ENCODE measurements at regions not wholly inside any gene's neighbourhood (a gene's known extent, or its start where the extent isn't known, plus 50 kb on each side); places are given as distances from the start of the nearest gene placed in this dataset.
"Not testable (repeated sequence)": the region's sequence is repeated elsewhere in the genome, so short reads cannot be mapped to it uniquely, and the experiment has no call there.

GRCh38 chr5:17018871-17019270, 82.8 kb upstream of the MYO10 start:
- Histone ChIP-seq H3K4me1 (replicated peaks in 1 of 2) (no peaks in the 10 kb centered on the region), H3K27ac (no peak overlapping the region), H3K4me3 (no peak overlapping the region)
- in situ Hi-C loops (cut with MboI; ENCODE audit: low pct_unique_long_range_greater_than_20kb in 2 of 9, low sequenced_read_pairs in 9 of 9, unreplicated experiment in 9 of 9), result no loop called here
- 75 to 100% (median 85%) methylated on average over 1 of the region's 1 CpG; no CpG with 5 or more reads in 4 of the 10 experiments for WGBS, 10 experiments
- no peak for ATAC-seq (replicated peaks in 6 of 8)

- in situ Hi-C loops (cut with MboI; ENCODE audit: low pct_unique_long_range_greater_than_20kb in 2 of 9, low sequenced_read_pairs in 9 of 9, unreplicated experiment in 9 of 9), result no loop called here
- H3K4me1 ChIP-seq (replicated peaks in 1 of 2), result no peaks in the 10 kb centered on the region
- H3K4me3 ChIP-seq, result no peak overlapping the region
- 0 to 100% (median 74%) methylated on average over 2 to 6 of the region's 6 CpGs; no CpG with 5 or more reads in 3 of the 10 experiments for WGBS, 10 experiments
- no peak for ATAC-seq (replicated peaks in 6 of 8)
- H3K27ac ChIP-seq, result no peak overlapping the region
Observed at GRCh38 chr5:17019324-17019723, 83.2 kb upstream of the MYO10 start.

- peaks cover 0 to 3% of the 10 kb centered on the region in 2 donors for H3K4me1 ChIP-seq (replicated peaks in 1 of 2)
- H3K4me3 ChIP-seq, result no peak overlapping the region
- no peak overlapping the region for H3K27ac ChIP-seq
- in situ Hi-C loops (cut with MboI; ENCODE audit: low pct_unique_long_range_greater_than_20kb in 2 of 9, low sequenced_read_pairs in 9 of 9, unreplicated experiment in 9 of 9), result no loop called here
- ATAC-seq (replicated peaks in 6 of 8), result no peak
- 17 to 93% (median 80%) methylated on average over 1 to 8 of the region's 8 CpGs for WGBS, 10 experiments
Observed at GRCh38 chr5:17020678-17021601, 84.9 kb upstream of the MYO10 start.

- peaks cover 0 to 3% of the 10 kb centered on the region in 2 donors for H3K4me1 ChIP-seq (replicated peaks in 1 of 2)
- no peak overlapping the region for H3K4me3 ChIP-seq
- in situ Hi-C loops (cut with MboI; ENCODE audit: low pct_unique_long_range_greater_than_20kb in 2 of 9, low sequenced_read_pairs in 9 of 9, unreplicated experiment in 9 of 9), result no loop called here
- ATAC-seq (replicated peaks in 6 of 8), result peak in 1 of 8 experiments; percentile 38
- H3K27ac ChIP-seq, result no peak overlapping the region
Observed at GRCh38 chr5:17021602-17021932, 85.5 kb upstream of the MYO10 start.

- in situ Hi-C loops (cut with MboI; ENCODE audit: low pct_unique_long_range_greater_than_20kb in 2 of 9, low sequenced_read_pairs in 9 of 9, unreplicated experiment in 9 of 9), result no loop called here
- Histone ChIP-seq H3K4me3 (no peak overlapping the region), H3K27ac (no peak overlapping the region), H3K4me1 (replicated peaks in 1 of 2) (peaks cover 0 to 3% of the 10 kb centered on the region in 2 donors)
- ATAC-seq (replicated peaks in 6 of 8), result no peak
- 94 to 100% (median 100%) methylated on average over 1 to 2 of the region's 2 CpGs; no CpG with 5 or more reads in 5 of the 10 experiments for WGBS, 10 experiments
Observed at GRCh38 chr5:17022296-17022695, 86.2 kb upstream of the MYO10 start.

GRCh38 chr5:17024686-17025180, 88.6 kb upstream of the MYO10 start:
- WGBS, 10 experiments, result 20 to 100% (median 77%) methylated on average over 1 to 6 of the region's 6 CpGs
- H3K27ac ChIP-seq, result peak overlapping the region in 1 of 2 donors; percentile 50
- H3K4me1 ChIP-seq (replicated peaks in 1 of 2), result peaks cover 0 to 3% of the 10 kb centered on the region in 2 donors
- ATAC-seq (replicated peaks in 6 of 8), result peak in 7 of 8 experiments; percentile 65 to 96 (median 75)
- in situ Hi-C loops (cut with MboI; ENCODE audit: low pct_unique_long_range_greater_than_20kb in 2 of 9, low sequenced_read_pairs in 9 of 9, unreplicated experiment in 9 of 9), result no loop called here
- no peak overlapping the region for H3K4me3 ChIP-seq

- H3K4me1 ChIP-seq (replicated peaks in 1 of 2); in situ Hi-C loops (cut with MboI; ENCODE audit: low pct_unique_long_range_greater_than_20kb in 2 of 9, low sequenced_read_pairs in 9 of 9, unreplicated experiment in 9 of 9); ATAC-seq (replicated peaks in 6 of 8); H3K27ac ChIP-seq; H3K4me3 ChIP-seq: not testable (repeated sequence)
- 83 to 100% (median 96%) methylated on average over 1 to 11 of the region's 24 CpGs; no CpG with 5 or more reads in 1 of the 10 experiments for WGBS, 10 experiments
Observed at GRCh38 chr5:17031659-17032277, 95.7 kb upstream of the MYO10 start.

GRCh38 chr5:17032314-17032985, 96.4 kb upstream of the MYO10 start:
- H3K4me1 ChIP-seq (replicated peaks in 1 of 2); in situ Hi-C loops (cut with MboI; ENCODE audit: low pct_unique_long_range_greater_than_20kb in 2 of 9, low sequenced_read_pairs in 9 of 9, unreplicated experiment in 9 of 9); ATAC-seq (replicated peaks in 6 of 8); H3K27ac ChIP-seq; H3K4me3 ChIP-seq: not testable (repeated sequence)
- WGBS, 10 experiments, result 100% methylated on average over 2 to 4 of the region's 43 CpGs; no CpG with 5 or more reads in 7 of the 10 experiments

- H3K27ac ChIP-seq; H3K4me3 ChIP-seq; ATAC-seq (replicated peaks in 6 of 8); in situ Hi-C loops (cut with MboI; ENCODE audit: low pct_unique_long_range_greater_than_20kb in 2 of 9, low sequenced_read_pairs in 9 of 9, unreplicated experiment in 9 of 9); H3K4me1 ChIP-seq (replicated peaks in 1 of 2): not testable (repeated sequence)
- WGBS, 10 experiments, result 67 to 100% (median 100%) methylated on average over 1 to 2 of the region's 2 CpGs; no CpG with 5 or more reads in 1 of the 10 experiments
Observed at GRCh38 chr5:17034992-17035391, 98.9 kb upstream of the MYO10 start.

- peaks cover 8% of the 10 kb centered on the region in 2 donors for H3K4me1 ChIP-seq (replicated peaks in 1 of 2)
- WGBS, 10 experiments, result 10 to 100% (median 67%) methylated on average over 1 to 3 of the region's 3 CpGs
- ATAC-seq (replicated peaks in 6 of 8), result no peak
- in situ Hi-C loops (cut with MboI; ENCODE audit: low pct_unique_long_range_greater_than_20kb in 2 of 9, low sequenced_read_pairs in 9 of 9, unreplicated experiment in 9 of 9), result no loop called here
- no peak overlapping the region for H3K27ac ChIP-seq
- no peak overlapping the region for H3K4me3 ChIP-seq
Observed at GRCh38 chr5:17037751-17038150, 101.7 kb upstream of the MYO10 start.

GRCh38 chr5:17039170-17039569, 103.1 kb upstream of the MYO10 start:
- 0 to 100% (median 90%) methylated on average over 1 to 2 of the region's 2 CpGs; no CpG with 5 or more reads in 3 of the 10 experiments for WGBS, 10 experiments
- ATAC-seq (replicated peaks in 6 of 8), result no peak
- Histone ChIP-seq H3K4me1 (replicated peaks in 1 of 2) (peaks cover 8% of the 10 kb centered on the region in 2 donors), H3K4me3 (no peak overlapping the region), H3K27ac (no peak overlapping the region)
- in situ Hi-C loops (cut with MboI; ENCODE audit: low pct_unique_long_range_greater_than_20kb in 2 of 9, low sequenced_read_pairs in 9 of 9, unreplicated experiment in 9 of 9), result no loop called here

GRCh38 chr5:17042041-17042440, 106.0 kb upstream of the MYO10 start:
- in situ Hi-C loops (cut with MboI; ENCODE audit: low pct_unique_long_range_greater_than_20kb in 2 of 9, low sequenced_read_pairs in 9 of 9, unreplicated experiment in 9 of 9), result no loop called here
- no peak overlapping the region for H3K4me3 ChIP-seq
- no peak overlapping the region for H3K27ac ChIP-seq
- ATAC-seq (replicated peaks in 6 of 8), result no peak
- WGBS, 10 experiments, result 20 to 100% (median 80%) methylated on average over 1 to 4 of the region's 5 CpGs; no CpG with 5 or more reads in 4 of the 10 experiments
- H3K4me1 ChIP-seq (replicated peaks in 1 of 2), result peaks cover 4 to 5% of the 10 kb centered on the region in 2 donors

- no peak for ATAC-seq (replicated peaks in 6 of 8)
- no peak overlapping the region for H3K27ac ChIP-seq
- no peaks in the 10 kb centered on the region for H3K4me1 ChIP-seq (replicated peaks in 1 of 2)
- no peak overlapping the region for H3K4me3 ChIP-seq
- in situ Hi-C loops (cut with MboI; ENCODE audit: low pct_unique_long_range_greater_than_20kb in 2 of 9, low sequenced_read_pairs in 9 of 9, unreplicated experiment in 9 of 9), result no loop called here
Observed at GRCh38 chr5:17046320-17046719, 110.2 kb upstream of the MYO10 start.
